SK-N-MC (cell line): ENCODE measurements at regions not wholly inside any gene's neighbourhood (a gene's known extent, or its start where the extent isn't known, plus 50 kb on each side); places are given as distances from the start of the nearest gene placed in this dataset.

ENCODE experiments used
- EZH2 ChIP-seq: fragments of 200-600 bp; sonication (generic); IDR thresholded peaks from one replicate; pipeline ENCODE4 v1.6.1; 2017; ENCODE audit warnings: antibody characterized with exemption
- POLR2AphosphoS5 ChIP-seq: IDR thresholded peaks from 2 replicates; pipeline ENCODE4 v1.6.1; 2012; ENCODE audit warnings: mild to moderate bottlenecking, low read depth, low read length, borderline replicate concordance

DNA sequence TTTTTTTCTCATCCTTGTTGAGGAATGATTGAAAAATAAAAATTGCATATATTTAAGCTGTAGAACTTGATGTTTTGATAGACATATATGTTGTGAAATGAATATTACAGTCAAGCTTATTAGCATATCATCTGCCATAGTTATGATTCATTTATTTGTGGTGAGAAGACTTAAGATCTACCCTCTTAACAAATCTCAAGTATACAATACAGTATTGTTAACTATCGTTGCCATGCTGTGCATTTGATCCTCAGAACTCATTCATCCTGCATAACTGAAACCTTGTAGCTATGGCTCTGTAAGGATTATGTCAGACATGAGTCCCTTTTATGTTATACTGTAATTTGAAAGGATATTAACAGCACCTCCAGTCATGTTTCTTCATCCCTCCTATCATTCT is 2045.3 kb downstream of the ARAP2 start:
- no peak for TF ChIP-seq EZH2
- no peak for TF ChIP-seq POLR2AphosphoS5
